Neural progenitor cell (in vitro differentiated cells): ENCODE measurements at regions not wholly inside any gene's neighbourhood (a gene's known extent, or its start where the extent isn't known, plus 50 kb on each side); places are given as distances from the start of the nearest gene placed in this dataset.

Source experiments
- CTCF ChIP-seq: fragments of 200-600 bp; sonication (generic); IDR thresholded peaks from 2 replicates; pipeline ENCODE4 v1.5.1; 2017; ENCODE audit warnings: antibody characterized with exemption, mild to moderate bottlenecking
- EZH2 ChIP-seq: fragments of 200-600 bp; sonication (generic); IDR thresholded peaks from 2 replicates; pipeline ENCODE4 v1.6.1; 2017; ENCODE audit warnings: antibody characterized with exemption, mild to moderate bottlenecking, moderate library complexity
- EZH2phosphoT487 ChIP-seq: fragments of 200-600 bp; sonication (generic); IDR thresholded peaks from 2 replicates; pipeline ENCODE4 v1.6.1; 2017; ENCODE audit warnings: antibody characterized with exemption

GRCh38 chr3:5564278-5564666, 376.8 kb downstream of the EDEM1 start:
- TF ChIP-seq CTCF (no peak), EZH2 (no peak), EZH2phosphoT487 (no peak)
